ENCODE measurements at regions not wholly inside any gene's neighbourhood (a gene's known extent, or its start where the extent isn't known, plus 50 kb on each side); places are given as distances from the start of the nearest gene placed in this dataset.

- Histone ChIP-seq H3K4me1 (replicated peaks) (no peaks in the 10 kb centered on the region), H3K27ac (no peak overlapping the region), H3K36me3 (no peaks in the 10 kb centered on the region), H3K27me3 (replicated peaks; ENCODE audit: insufficient read depth) (no peaks in the 10 kb centered on the region), H3K9me3 (no peaks in the 10 kb centered on the region), H3K4me3 (no peak overlapping the region)
- intact Hi-C loops (cut with DNase I) = no loop called here
- DNase-seq (ENCODE audit: low spot score) = no peak
- WGBS = 60% methylated on average over 2 of the region's 2 CpGs
- no peak for TF ChIP-seq CTCF (IDR thresholded peaks at IDR 0.05)
- no peak for TF ChIP-seq POLR2AphosphoS5 (IDR thresholded peaks at IDR 0.05)
- no peak for TF ChIP-seq POLR2A (IDR thresholded peaks at IDR 0.05)
Measured at GRCh38 chr9:100838857-100839256, 189.7 kb upstream of the PLPPR1 start.

- intact Hi-C loops (cut with DNase I) = no loop called here
- TF ChIP-seq POLR2AphosphoS5 (IDR thresholded peaks at IDR 0.05) = no peak
- no peak for TF ChIP-seq POLR2A (IDR thresholded peaks at IDR 0.05)
- TF ChIP-seq CTCF (IDR thresholded peaks at IDR 0.05) = no peak
- Histone ChIP-seq H3K27me3 (replicated peaks; ENCODE audit: insufficient read depth) (no peaks in the 10 kb centered on the region), H3K27ac (no peak overlapping the region), H3K4me1 (replicated peaks) (no peaks in the 10 kb centered on the region), H3K4me3 (no peak overlapping the region), H3K36me3 (no peaks in the 10 kb centered on the region), H3K9me3 (no peaks in the 10 kb centered on the region)
- DNase-seq (ENCODE audit: low spot score) = no peak
Measured at GRCh38 chr9:100848726-100849125, 179.8 kb upstream of the PLPPR1 start.

GRCh38 chr9:100852088-100852487 lies 176.4 kb upstream of the PLPPR1 start:
- Histone ChIP-seq H3K9me3 (no peaks in the 10 kb centered on the region), H3K27ac (no peak overlapping the region), H3K4me1 (replicated peaks) (no peaks in the 10 kb centered on the region), H3K4me3 (no peak overlapping the region), H3K36me3 (no peaks in the 10 kb centered on the region), H3K27me3 (replicated peaks; ENCODE audit: insufficient read depth) (no peaks in the 10 kb centered on the region)
- TF ChIP-seq CTCF (IDR thresholded peaks at IDR 0.05) (no peak), POLR2AphosphoS5 (IDR thresholded peaks at IDR 0.05) (no peak), POLR2A (IDR thresholded peaks at IDR 0.05) (no peak)
- intact Hi-C loops (cut with DNase I) = no loop called here
- no peak for DNase-seq (ENCODE audit: low spot score)
- 22% methylated on average over 4 of the region's 4 CpGs for WGBS

GRCh38 chr9:100856238-100856637 lies 172.3 kb upstream of the PLPPR1 start:
- no peaks in the 10 kb centered on the region for H3K36me3 ChIP-seq
- TF ChIP-seq POLR2A (IDR thresholded peaks at IDR 0.05) (no peak), CTCF (IDR thresholded peaks at IDR 0.05) (no peak), POLR2AphosphoS5 (IDR thresholded peaks at IDR 0.05) (no peak)
- WGBS = 49% methylated on average over 3 of the region's 3 CpGs
- H3K27ac ChIP-seq = no peak overlapping the region
- H3K4me3 ChIP-seq = no peak overlapping the region
- intact Hi-C loops (cut with DNase I) = no loop called here
- no peak for DNase-seq (ENCODE audit: low spot score)
- H3K4me1 ChIP-seq (replicated peaks) = no peaks in the 10 kb centered on the region
- no peaks in the 10 kb centered on the region for H3K9me3 ChIP-seq
- H3K27me3 ChIP-seq (replicated peaks; ENCODE audit: insufficient read depth) = no peaks in the 10 kb centered on the region

GRCh38 chr9:100865111-100865510 lies 163.4 kb upstream of the PLPPR1 start:
- H3K4me1 ChIP-seq (replicated peaks) = no peaks in the 10 kb centered on the region
- no peak overlapping the region for H3K27ac ChIP-seq
- H3K27me3 ChIP-seq (replicated peaks; ENCODE audit: insufficient read depth) = no peaks in the 10 kb centered on the region
- H3K36me3 ChIP-seq = no peaks in the 10 kb centered on the region
- intact Hi-C loops (cut with DNase I) = no loop called here
- TF ChIP-seq POLR2A (IDR thresholded peaks at IDR 0.05) (no peak), POLR2AphosphoS5 (IDR thresholded peaks at IDR 0.05) (no peak), CTCF (IDR thresholded peaks at IDR 0.05) (no peak)
- DNase-seq (ENCODE audit: low spot score) = no peak
- WGBS = 76% methylated on average over 3 of the region's 3 CpGs
- H3K4me3 ChIP-seq = no peak overlapping the region
- no peaks in the 10 kb centered on the region for H3K9me3 ChIP-seq

All from prostate gland (tissue), 2 donors.